Mucosa of descending colon (tissue), 3 donors: ENCODE measurements at regions not wholly inside any gene's neighbourhood (a gene's known extent, or its start where the extent isn't known, plus 50 kb on each side); places are given as distances from the start of the nearest gene placed in this dataset.
"Not testable (repeated sequence)": the region's sequence is repeated elsewhere in the genome, so short reads cannot be mapped to it uniquely, and the experiment has no call there.

Source experiments
- ATAC-seq: fragments of 200-7000 bp; cut with Tn5 transposase; one replicate; pipeline ENCODE4 v1.9.1; 2020; ENCODE audit warnings: mild to moderate bottlenecking, moderate library complexity
- DNase-seq, 3 donors: peaks; one replicate each; pipeline ENCODE4 v3.0.0-alpha.2; 2020
- H3K36me3 ChIP-seq: fragments of 200-600 bp; one replicate; pipeline ENCODE4 v1.8.0; 2021; ENCODE audit warnings: low read depth, mild to moderate bottlenecking
- H3K4me1 ChIP-seq: fragments of 200-600 bp; one replicate; pipeline ENCODE4 v1.8.0; 2021; ENCODE audit warnings: low read depth, mild to moderate bottlenecking
- H3K4me3 ChIP-seq: fragments of 200-600 bp; one replicate; pipeline ENCODE4 v1.8.0; 2021; ENCODE audit warnings: mild to moderate bottlenecking
- H3K9me3 ChIP-seq: fragments of 200-600 bp; one replicate; pipeline ENCODE4 v1.8.0; 2021; ENCODE audit warnings: mild to moderate bottlenecking
- CTCF ChIP-seq: fragments of 200-600 bp; IDR thresholded peaks from one replicate; pipeline ENCODE4 v1.8.0; 2022; ENCODE audit warnings: antibody characterized with exemption, mild to moderate bottlenecking
- intact Hi-C, 2 donors: fragments of 100-400 bp; cut with DNase I in 1 of 2; cut with micrococcal nuclease in 1 of 2; formaldehyde crosslinking; loops; one replicate each; pipeline versions ENCODE4 v1.11.0 to v1.11.1; 2022; cut with DNase I, micrococcal nuclease
- donor health status: DM: no; HTN: no; CAD: no; lungs with moderate emphysema.
- donor health status: DM: no; HTN: no; CAD: no.
- donor health status: DM: no; HTN: yes; CAD: no.

- Histone ChIP-seq H3K36me3 (no peaks in the 10 kb centered on the region), H3K4me1 (no peaks in the 10 kb centered on the region), H3K9me3 (no peaks in the 10 kb centered on the region), H3K4me3 (no peak overlapping the region)
- TF ChIP-seq CTCF, result no peak
- DNase-seq, result no peak
- no peak for ATAC-seq
- intact Hi-C loops, result no loop called here
These were observed 50.6 kb upstream of the NEMP2 start for GRCh38 chr2:190584980-190585661.

- TF ChIP-seq CTCF, result no peak
- DNase-seq (no peak), ATAC-seq (peak; percentile 50)
- intact Hi-C loops, result no loop called here
- Histone ChIP-seq H3K4me3 (no peak overlapping the region), H3K9me3 (no peaks in the 10 kb centered on the region), H3K4me1 (no peaks in the 10 kb centered on the region), H3K36me3 (no peaks in the 10 kb centered on the region)
These were observed 52.6 kb upstream of the NEMP2 start for GRCh38 chr2:190587106-190587505.

DNA sequence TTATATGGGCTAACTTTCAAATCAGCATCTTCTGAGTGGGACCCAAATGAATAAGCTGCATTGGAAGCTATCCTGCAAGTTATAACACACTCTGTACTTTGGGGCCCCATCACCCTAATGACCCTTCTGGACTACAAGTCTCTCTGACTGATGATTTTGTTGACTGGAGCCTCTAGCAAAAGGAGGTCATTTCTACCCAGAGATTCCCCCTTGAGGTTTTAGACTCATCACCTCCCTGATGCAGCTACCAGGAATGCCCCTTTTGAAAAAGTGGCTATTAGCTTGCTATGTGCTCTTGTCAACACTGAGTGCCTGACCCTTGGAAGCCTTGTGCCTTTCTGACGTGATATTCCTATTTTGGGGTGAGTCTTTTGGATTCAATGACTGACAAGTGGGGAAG lies 54.5 kb upstream of the NEMP2 start:
- no peak for ATAC-seq
- Histone ChIP-seq H3K9me3 (no peaks in the 10 kb centered on the region), H3K36me3 (no peaks in the 10 kb centered on the region), H3K4me3 (no peak overlapping the region), H3K4me1 (no peaks in the 10 kb centered on the region)
- DNase-seq, result no peak
- intact Hi-C loops, result no loop called here
- TF ChIP-seq CTCF, result no peak

- Histone ChIP-seq H3K4me1 (no peaks in the 10 kb centered on the region), H3K9me3 (no peaks in the 10 kb centered on the region), H3K4me3 (no peak overlapping the region), H3K36me3 (no peaks in the 10 kb centered on the region)
- ATAC-seq, result no peak
- TF ChIP-seq CTCF, result no peak
- DNase-seq, result no peak
- intact Hi-C loops, result no loop called here
These were observed 56.9 kb upstream of the NEMP2 start for GRCh38 chr2:190591437-190591836.

DNA sequence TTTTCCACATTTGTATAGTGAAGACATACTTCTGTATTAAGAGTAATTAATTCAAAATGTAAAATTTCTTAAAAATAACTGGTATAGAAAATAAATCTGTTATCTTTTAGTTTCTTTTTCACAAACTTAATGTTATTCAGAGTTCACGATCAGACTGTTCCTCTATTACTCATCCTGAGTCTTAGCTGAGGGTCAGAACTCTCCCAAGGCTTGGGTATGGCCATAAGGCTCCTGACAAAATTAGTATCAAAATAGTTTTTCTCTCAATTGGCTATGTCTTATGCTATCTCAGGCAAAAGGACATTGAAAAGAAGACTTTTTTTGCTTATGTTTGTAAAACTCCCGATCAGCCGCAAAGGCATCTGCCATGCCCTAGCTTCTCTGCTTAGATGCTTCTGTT lies 56.1 kb upstream of the NAB1 start:
- DNase-seq, result no peak
- no peaks in the 10 kb centered on the region for H3K9me3 ChIP-seq
- no peak for TF ChIP-seq CTCF
- no peak for ATAC-seq
- H3K4me1 ChIP-seq, result no peaks in the 10 kb centered on the region
- H3K4me3 ChIP-seq, result no peak overlapping the region
- no peaks in the 10 kb centered on the region for H3K36me3 ChIP-seq
- intact Hi-C loops, result no loop called here

GRCh38 chr2:190595879-190596278 lies 53.0 kb upstream of the NAB1 start:
- DNase-seq, H3K9me3 ChIP-seq, H3K36me3 ChIP-seq, ATAC-seq, H3K4me3 ChIP-seq, intact Hi-C loops, H3K4me1 ChIP-seq: not testable (repeated sequence)
